GM12892 (cell line): ENCODE measurements at regions not wholly inside any gene's neighbourhood (a gene's known extent, or its start where the extent isn't known, plus 50 kb on each side); places are given as distances from the start of the nearest gene placed in this dataset.

Experiments
- POLR2A ChIP-seq: IDR thresholded peaks from 2 replicates; pipeline ENCODE4 v1.6.1; 2011; ENCODE audit warnings: low read depth, low read length, control low read depth
- POLR2AphosphoS5 ChIP-seq: IDR thresholded peaks from 2 replicates; pipeline ENCODE4 v1.6.1; 2011; ENCODE audit warnings: low read depth, low read length, control low read depth

GRCh38 chr9:95760791-95761190 is 114.7 kb upstream of the ERCC6L2 start:
- TF ChIP-seq POLR2A: no peak
- no peak for TF ChIP-seq POLR2AphosphoS5
